Activated CD4-positive, alpha-beta T cell treated with anti-CD3 and anti-CD28 coated beads, Interleukin-2, amount 10 ng/mL, durations not matched to agents 7 days and 5 days (primary cell): ENCODE measurements at regions not wholly inside any gene's neighbourhood (a gene's known extent, or its start where the extent isn't known, plus 50 kb on each side); places are given as distances from the start of the nearest gene placed in this dataset.
"Not testable (repeated sequence)": the region's sequence is repeated elsewhere in the genome, so short reads cannot be mapped to it uniquely, and the experiment has no call there.

Source experiments
- CTCF ChIA-PET: fragments of 350-600 bp; sonication (Branson Sonifier 250); formaldehyde crosslinking; loops from one replicate; lab custom pipeline; 2021; ENCODE audit warnings: antibody characterized with exemption; lab: Charles Lee
- POLR2A ChIA-PET: fragments of 350-600 bp; sonication (Branson Sonifier 250); formaldehyde crosslinking; loops from one replicate; lab custom pipeline; 2021; ENCODE audit warnings: antibody characterized with exemption; lab: Charles Lee
- DNase-seq: peaks from one replicate; pipeline ENCODE4 v3.0.0-alpha.2; 2020
- H3K27ac Mint-ChIP-seq: one replicate; pipeline ENCODE4 v1.8.0; 2021; ENCODE audit warnings: mild to moderate bottlenecking, moderate library complexity, mixed read lengths
- H3K27me3 Mint-ChIP-seq: one replicate; pipeline ENCODE4 v1.8.0; 2021; ENCODE audit warnings: mixed read lengths
- H3K36me3 Mint-ChIP-seq: one replicate; pipeline ENCODE4 v1.8.0; 2021; ENCODE audit warnings: low read depth, mixed read lengths
- H3K4me1 Mint-ChIP-seq: one replicate; pipeline ENCODE4 v1.8.0; 2021; ENCODE audit warnings: mixed read lengths
- H3K4me3 Mint-ChIP-seq: one replicate; pipeline ENCODE4 v1.8.0; 2021; ENCODE audit warnings: mild to moderate bottlenecking, moderate library complexity, mixed read lengths
- H3K9me3 Mint-ChIP-seq: one replicate; pipeline ENCODE4 v1.8.0; 2021; ENCODE audit warnings: mixed read lengths

- CTCF ChIA-PET: no interaction called here
- POLR2A ChIA-PET: no interaction called here
- peaks cover 5% of the 10 kb centered on the region for H3K9me3 Mint-ChIP-seq
- no peak overlapping the region for H3K27ac Mint-ChIP-seq
- no peaks in the 10 kb centered on the region for H3K36me3 Mint-ChIP-seq
- H3K27me3 Mint-ChIP-seq: no peaks in the 10 kb centered on the region
- H3K4me3 Mint-ChIP-seq: no peak overlapping the region
- DNase-seq: no peak
- H3K4me1 Mint-ChIP-seq: no peaks in the 10 kb centered on the region
These were observed 68.9 kb downstream of the CYP26B1 start for GRCh38 chr2:72078773-72079172.

- no peaks in the 10 kb centered on the region for H3K4me1 Mint-ChIP-seq
- CTCF ChIA-PET: no interaction called here
- POLR2A ChIA-PET: no interaction called here
- H3K4me3 Mint-ChIP-seq: no peak overlapping the region
- H3K27me3 Mint-ChIP-seq: no peaks in the 10 kb centered on the region
- no peaks in the 10 kb centered on the region for H3K36me3 Mint-ChIP-seq
- DNase-seq: no peak
- H3K27ac Mint-ChIP-seq: no peak overlapping the region
- peaks cover 5% of the 10 kb centered on the region for H3K9me3 Mint-ChIP-seq
These were observed 69.9 kb downstream of the CYP26B1 start for GRCh38 chr2:72077702-72078169.

GRCh38 chr2:72073373-72073772 is 74.3 kb downstream of the CYP26B1 start:
- H3K27ac Mint-ChIP-seq, H3K36me3 Mint-ChIP-seq, POLR2A ChIA-PET, CTCF ChIA-PET, H3K4me1 Mint-ChIP-seq, H3K9me3 Mint-ChIP-seq, H3K27me3 Mint-ChIP-seq, H3K4me3 Mint-ChIP-seq, DNase-seq: not testable (repeated sequence)

GRCh38 chr2:72064197-72064596 is 83.5 kb downstream of the CYP26B1 start:
- H3K9me3 Mint-ChIP-seq, DNase-seq, H3K4me1 Mint-ChIP-seq, POLR2A ChIA-PET, CTCF ChIA-PET, H3K36me3 Mint-ChIP-seq, H3K27ac Mint-ChIP-seq, H3K27me3 Mint-ChIP-seq, H3K4me3 Mint-ChIP-seq: not testable (repeated sequence)

GRCh38 chr2:72062336-72062735 is 85.3 kb downstream of the CYP26B1 start:
- no peaks in the 10 kb centered on the region for H3K36me3 Mint-ChIP-seq
- ChIA-PET POLR2A (no interaction called here), CTCF (no interaction called here)
- H3K9me3 Mint-ChIP-seq: no peaks in the 10 kb centered on the region
- no peaks in the 10 kb centered on the region for H3K4me1 Mint-ChIP-seq
- H3K4me3 Mint-ChIP-seq: no peak overlapping the region
- no peak overlapping the region for H3K27ac Mint-ChIP-seq
- peaks cover 1% of the 10 kb centered on the region for H3K27me3 Mint-ChIP-seq
- DNase-seq: no peak

- Mint-ChIP-seq H3K9me3 (peaks cover 2% of the 10 kb centered on the region), H3K27ac (no peak overlapping the region), H3K4me1 (no peaks in the 10 kb centered on the region), H3K36me3 (no peaks in the 10 kb centered on the region), H3K4me3 (no peak overlapping the region), H3K27me3 (peaks cover 5% of the 10 kb centered on the region)
- ChIA-PET CTCF (no interaction called here), POLR2A (no interaction called here)
- no peak for DNase-seq
These were observed 90.4 kb downstream of the CYP26B1 start for GRCh38 chr2:72057308-72057707.

GRCh38 chr2:72051971-72052505 is 95.6 kb downstream of the CYP26B1 start:
- Mint-ChIP-seq H3K36me3 (no peaks in the 10 kb centered on the region), H3K4me3 (no peak overlapping the region), H3K27me3 (peaks cover 2% of the 10 kb centered on the region), H3K9me3 (peaks cover 5% of the 10 kb centered on the region), H3K4me1 (no peaks in the 10 kb centered on the region), H3K27ac (no peak overlapping the region)
- ChIA-PET POLR2A (no interaction called here), CTCF (no interaction called here)
- no peak for DNase-seq

GRCh38 chr2:72051204-72051603 is 96.5 kb downstream of the CYP26B1 start:
- Mint-ChIP-seq H3K9me3 (peaks cover 8% of the 10 kb centered on the region), H3K36me3 (no peaks in the 10 kb centered on the region), H3K4me1 (no peaks in the 10 kb centered on the region), H3K27me3 (peaks cover 2% of the 10 kb centered on the region), H3K4me3 (no peak overlapping the region), H3K27ac (no peak overlapping the region)
- no peak for DNase-seq
- ChIA-PET CTCF (no interaction called here), POLR2A (no interaction called here)

GRCh38 chr2:72050734-72051133 is 96.9 kb downstream of the CYP26B1 start:
- ChIA-PET POLR2A (no interaction called here), CTCF (no interaction called here)
- no peak for DNase-seq
- no peak overlapping the region for H3K27ac Mint-ChIP-seq
- no peak overlapping the region for H3K4me3 Mint-ChIP-seq
- H3K36me3 Mint-ChIP-seq: no peaks in the 10 kb centered on the region
- peaks cover 2% of the 10 kb centered on the region for H3K27me3 Mint-ChIP-seq
- peaks cover 8% of the 10 kb centered on the region for H3K9me3 Mint-ChIP-seq
- H3K4me1 Mint-ChIP-seq: no peaks in the 10 kb centered on the region

- POLR2A ChIA-PET: no interaction called here
- Mint-ChIP-seq H3K4me3 (no peak overlapping the region), H3K9me3 (peaks cover 8% of the 10 kb centered on the region), H3K4me1 (no peaks in the 10 kb centered on the region), H3K36me3 (no peaks in the 10 kb centered on the region), H3K27me3 (peaks cover 2% of the 10 kb centered on the region), H3K27ac (no peak overlapping the region)
- CTCF ChIA-PET: interaction anchor here (1.4 kb wide), 1 partner anchor 12 kb away, joined by 3 read pairs; no protein-coding TSS in a partner anchor
- DNase-seq: no peak
These were observed 98.7 kb downstream of the CYP26B1 start for GRCh38 chr2:72048881-72049477.

GRCh38 chr2:72043985-72044384 is 103.7 kb downstream of the CYP26B1 start:
- ChIA-PET CTCF (no interaction called here), POLR2A (no interaction called here)
- Mint-ChIP-seq H3K36me3 (no peaks in the 10 kb centered on the region), H3K27me3 (no peaks in the 10 kb centered on the region), H3K4me1 (no peaks in the 10 kb centered on the region), H3K4me3 (no peak overlapping the region), H3K27ac (no peak overlapping the region), H3K9me3 (peaks cover 9% of the 10 kb centered on the region)
- DNase-seq: no peak

- Mint-ChIP-seq H3K27ac (no peak overlapping the region), H3K4me3 (no peak overlapping the region), H3K9me3 (peaks cover 4% of the 10 kb centered on the region), H3K27me3 (no peaks in the 10 kb centered on the region), H3K4me1 (no peaks in the 10 kb centered on the region), H3K36me3 (no peaks in the 10 kb centered on the region)
- DNase-seq: no peak
- ChIA-PET CTCF (interaction anchor here (0.5 kb wide), 1 partner anchor 245 kb away, joined by 3 read pairs; no protein-coding TSS in a partner anchor), POLR2A (no interaction called here)
These were observed 106.0 kb downstream of the CYP26B1 start for GRCh38 chr2:72041638-72042111.

- ChIA-PET POLR2A (no interaction called here), CTCF (no interaction called here)
- H3K4me3 Mint-ChIP-seq: no peak overlapping the region
- no peak for DNase-seq
- peaks cover 4% of the 10 kb centered on the region for H3K9me3 Mint-ChIP-seq
- H3K4me1 Mint-ChIP-seq: no peaks in the 10 kb centered on the region
- no peak overlapping the region for H3K27ac Mint-ChIP-seq
- H3K27me3 Mint-ChIP-seq: no peaks in the 10 kb centered on the region
- no peaks in the 10 kb centered on the region for H3K36me3 Mint-ChIP-seq
These were observed 106.8 kb downstream of the CYP26B1 start for GRCh38 chr2:72040629-72041571.
